ENCODE measurements at regions not wholly inside any gene's neighbourhood (a gene's known extent, or its start where the extent isn't known, plus 50 kb on each side); places are given as distances from the start of the nearest gene placed in this dataset.

DNA sequence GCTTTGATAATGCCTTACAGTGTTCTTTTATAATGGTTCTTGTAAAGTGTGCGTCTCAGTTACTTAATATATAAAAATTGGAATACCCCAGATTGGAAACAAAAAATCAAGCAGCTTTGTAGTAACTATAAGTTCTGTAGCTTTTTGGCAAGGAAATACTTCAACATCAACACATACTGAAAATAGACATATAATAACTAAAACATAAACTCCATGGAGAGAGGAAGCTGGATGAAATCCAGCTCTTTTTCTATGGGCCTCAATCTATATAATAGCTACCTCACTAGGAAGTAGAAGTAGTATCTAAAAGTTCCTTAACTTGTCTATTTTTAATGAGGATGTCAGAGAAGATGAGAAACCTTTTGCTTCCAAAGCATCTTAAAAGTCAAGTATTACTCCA, 313.3 kb upstream of the NFIA start:
- TF ChIP-seq EZH2 (IDR thresholded peaks at IDR 0.05; ENCODE audit: low read length), result no peak
- TF ChIP-seq, protein P1, sequence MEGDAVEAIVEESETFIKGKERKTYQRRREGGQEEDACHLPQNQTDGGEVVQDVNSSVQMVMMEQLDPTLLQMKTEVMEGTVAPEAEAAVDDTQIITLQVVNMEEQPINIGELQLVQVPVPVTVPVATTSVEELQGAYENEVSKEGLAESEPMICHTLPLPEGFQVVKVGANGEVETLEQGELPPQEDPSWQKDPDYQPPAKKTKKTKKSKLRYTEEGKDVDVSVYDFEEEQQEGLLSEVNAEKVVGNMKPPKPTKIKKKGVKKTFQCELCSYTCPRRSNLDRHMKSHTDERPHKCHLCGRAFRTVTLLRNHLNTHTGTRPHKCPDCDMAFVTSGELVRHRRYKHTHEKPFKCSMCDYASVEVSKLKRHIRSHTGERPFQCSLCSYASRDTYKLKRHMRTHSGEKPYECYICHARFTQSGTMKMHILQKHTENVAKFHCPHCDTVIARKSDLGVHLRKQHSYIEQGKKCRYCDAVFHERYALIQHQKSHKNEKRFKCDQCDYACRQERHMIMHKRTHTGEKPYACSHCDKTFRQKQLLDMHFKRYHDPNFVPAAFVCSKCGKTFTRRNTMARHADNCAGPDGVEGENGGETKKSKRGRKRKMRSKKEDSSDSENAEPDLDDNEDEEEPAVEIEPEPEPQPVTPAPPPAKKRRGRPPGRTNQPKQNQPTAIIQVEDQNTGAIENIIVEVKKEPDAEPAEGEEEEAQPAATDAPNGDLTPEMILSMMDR (optimal IDR thresholded peaks at IDR 0.05 in 1 of 3, IDR thresholded peaks at IDR 0.05 in 1 of 3, conservative IDR thresholded peaks at IDR 0.05 in 1 of 3; ENCODE audit: extremely low read depth in 1 of 3, insufficient read depth in 2 of 3, low read length in 3 of 3), result no peak
- H2AFZ ChIP-seq (ENCODE audit: control insufficient read depth, low read length), result no peak overlapping the region
- H3K9me3 ChIP-seq (ENCODE audit: control insufficient read depth, low read depth, low read length), result no peaks in the 10 kb centered on the region
- H3K36me3 ChIP-seq (ENCODE audit: control insufficient read depth in 2 of 2, extremely low read depth in 1 of 2, insufficient read depth in 2 of 2, low read length in 2 of 2), result no peaks in the 10 kb centered on the region
- no peaks in the 10 kb centered on the region for H3K9me1 ChIP-seq (ENCODE audit: control insufficient read depth, extremely low read depth, insufficient read depth, low read length)
- no peaks in the 10 kb centered on the region for H3K27me3 ChIP-seq (ENCODE audit: control insufficient read depth, extremely low read depth, insufficient read depth, low read length)
- H4K20me1 ChIP-seq (ENCODE audit: control insufficient read depth, extremely low read depth, insufficient read depth, low read length), result no peaks in the 10 kb centered on the region
- no peak overlapping the region for H3K4me2 ChIP-seq (ENCODE audit: control insufficient read depth, extremely low read depth, insufficient read depth, low read depth, low read length)
- DNase-seq (ENCODE audit: low read depth, low spot score), result no peak
- no peak for FAIRE-seq
- no peaks in the 10 kb centered on the region for H3K79me2 ChIP-seq (ENCODE audit: control insufficient read depth, insufficient read depth, low read length)
- H3K9ac ChIP-seq (ENCODE audit: control insufficient read depth, extremely low read depth, insufficient read depth, low read length), result no peak overlapping the region
- dilution Hi-C loops (cut with MboI; ENCODE audit: extremely low pct_ligation_motif_present, low sequenced_read_pairs), result no loop called here
- no peak overlapping the region for H3K27ac ChIP-seq (ENCODE audit: control insufficient read depth, insufficient read depth, low read length)
- H3K4me1 ChIP-seq (ENCODE audit: control insufficient read depth, extremely low read depth, insufficient read depth, low read length), result no peaks in the 10 kb centered on the region
- H3K4me3 ChIP-seq (ENCODE audit: control insufficient read depth in 2 of 3, extremely low read depth in 1 of 3, insufficient read depth in 2 of 3, low read depth in 1 of 3, low read length in 3 of 3), result no peak overlapping the region

- peak; percentile 1 for DNase-seq (ENCODE audit: low read depth, low spot score)
Observed at GRCh38 chr1:60765204-60765603, 317.2 kb upstream of the NFIA start.

More at GRCh38 chr1:60765204-60765603, 317.2 kb upstream of the NFIA start:
- Histone ChIP-seq H3K9me3 (ENCODE audit: control insufficient read depth, low read depth, low read length) (no peaks in the 10 kb centered on the region), H4K20me1 (ENCODE audit: control insufficient read depth, extremely low read depth, insufficient read depth, low read length) (no peaks in the 10 kb centered on the region), H3K9me1 (ENCODE audit: control insufficient read depth, extremely low read depth, insufficient read depth, low read length) (no peaks in the 10 kb centered on the region), H3K9ac (ENCODE audit: control insufficient read depth, extremely low read depth, insufficient read depth, low read length) (no peak overlapping the region), H3K27me3 (ENCODE audit: control insufficient read depth, extremely low read depth, insufficient read depth, low read length) (no peaks in the 10 kb centered on the region), H3K4me1 (ENCODE audit: control insufficient read depth, extremely low read depth, insufficient read depth, low read length) (no peaks in the 10 kb centered on the region), H3K36me3 (ENCODE audit: control insufficient read depth in 2 of 2, extremely low read depth in 1 of 2, insufficient read depth in 2 of 2, low read length in 2 of 2) (no peaks in the 10 kb centered on the region), H3K4me2 (ENCODE audit: control insufficient read depth, extremely low read depth, insufficient read depth, low read depth, low read length) (no peak overlapping the region), H3K27ac (ENCODE audit: control insufficient read depth, insufficient read depth, low read length) (no peak overlapping the region), H3K4me3 (ENCODE audit: control insufficient read depth in 2 of 3, extremely low read depth in 1 of 3, insufficient read depth in 2 of 3, low read depth in 1 of 3, low read length in 3 of 3) (no peak overlapping the region), H2AFZ (ENCODE audit: control insufficient read depth, low read length) (no peak overlapping the region), H3K79me2 (ENCODE audit: control insufficient read depth, insufficient read depth, low read length) (no peaks in the 10 kb centered on the region)
- no peak for TF ChIP-seq EZH2 (IDR thresholded peaks at IDR 0.05; ENCODE audit: low read length)
- TF ChIP-seq, protein P1 (optimal IDR thresholded peaks at IDR 0.05 in 1 of 3, IDR thresholded peaks at IDR 0.05 in 1 of 3, conservative IDR thresholded peaks at IDR 0.05 in 1 of 3; ENCODE audit: extremely low read depth in 1 of 3, insufficient read depth in 2 of 3, low read length in 3 of 3), result peak; percentile 61 to 89 (median 77)
- FAIRE-seq, result peak; percentile 62
- dilution Hi-C loops (cut with MboI; ENCODE audit: extremely low pct_ligation_motif_present, low sequenced_read_pairs), result no loop called here

Data from keratinocyte (primary cell).